Stimulated activated CD4-positive, alpha-beta T cell treated with anti-CD3 and anti-CD28 coated beads, Interleukin-1b, Interleukin-23, amount 100 ng/mL, for 48 hours (primary cell): ENCODE measurements at regions not wholly inside any gene's neighbourhood (a gene's known extent, or its start where the extent isn't known, plus 50 kb on each side); places are given as distances from the start of the nearest gene placed in this dataset.
"Not testable (repeated sequence)": the region's sequence is repeated elsewhere in the genome, so short reads cannot be mapped to it uniquely, and the experiment has no call there.

Experiments
- DNase-seq: peaks from one replicate; pipeline ENCODE4 v3.0.0-alpha.2; 2020

- no peak for DNase-seq
Observed at GRCh38 chr5:88092358-88092757, 176.3 kb downstream of the TMEM161B start.

GRCh38 chr5:88090506-88090905 lies 178.1 kb downstream of the TMEM161B start:
- no peak for DNase-seq

- DNase-seq: no peak
Observed at GRCh38 chr5:88089719-88090390, 178.8 kb downstream of the TMEM161B start.

GRCh38 chr5:88085462-88085861 lies 183.2 kb downstream of the TMEM161B start:
- DNase-seq: no peak

- no peak for DNase-seq
Observed at GRCh38 chr5:88081877-88082276, 186.8 kb downstream of the TMEM161B start.

- no peak for DNase-seq
Observed at GRCh38 chr5:88063813-88064212, 204.8 kb downstream of the TMEM161B start.

GRCh38 chr5:88060194-88060593 lies 208.5 kb downstream of the TMEM161B start:
- DNase-seq: no peak

- DNase-seq: no peak
Observed at GRCh38 chr5:88058625-88059024, 210.0 kb downstream of the TMEM161B start.

GRCh38 chr5:88052468-88052867 lies 216.2 kb downstream of the TMEM161B start:
- DNase-seq: not testable (repeated sequence)

GRCh38 chr5:88051148-88051547 lies 217.5 kb downstream of the TMEM161B start:
- DNase-seq: no peak

- DNase-seq: no peak
Observed at GRCh38 chr5:88049737-88050136, 218.9 kb downstream of the TMEM161B start.

GRCh38 chr5:88049156-88049555 lies 219.5 kb downstream of the TMEM161B start:
- DNase-seq: no peak

- no peak for DNase-seq
Observed at GRCh38 chr5:88045931-88046461, 222.6 kb downstream of the TMEM161B start.

- DNase-seq: no peak
Observed at GRCh38 chr5:88045165-88045564, 223.5 kb downstream of the TMEM161B start.

- DNase-seq: no peak
Observed at GRCh38 chr5:88034520-88034919, 234.1 kb downstream of the TMEM161B start.

- no peak for DNase-seq
Observed at GRCh38 chr5:88033191-88033590, 235.5 kb downstream of the TMEM161B start.

- no peak for DNase-seq
Observed at GRCh38 chr5:88029011-88029410, 239.6 kb downstream of the TMEM161B start.

GRCh38 chr5:88021141-88021540 lies 247.5 kb downstream of the TMEM161B start:
- DNase-seq: no peak

GRCh38 chr5:88014984-88015383 lies 253.7 kb downstream of the TMEM161B start:
- not testable (repeated sequence) for DNase-seq

GRCh38 chr5:88000877-88001276 lies 267.8 kb downstream of the TMEM161B start:
- no peak for DNase-seq

GRCh38 chr5:87997662-87998061 lies 271.0 kb downstream of the TMEM161B start:
- no peak for DNase-seq

- DNase-seq: no peak
Observed at GRCh38 chr5:87966213-87966612, 302.4 kb downstream of the TMEM161B start.

GRCh38 chr5:87954121-87954520 lies 314.5 kb downstream of the TMEM161B start:
- no peak for DNase-seq

GRCh38 chr5:87951661-87952060 lies 317.0 kb downstream of the TMEM161B start:
- no peak for DNase-seq
